ENCODE measurements at regions not wholly inside any gene's neighbourhood (a gene's known extent, or its start where the extent isn't known, plus 50 kb on each side); places are given as distances from the start of the nearest gene placed in this dataset.

DNA sequence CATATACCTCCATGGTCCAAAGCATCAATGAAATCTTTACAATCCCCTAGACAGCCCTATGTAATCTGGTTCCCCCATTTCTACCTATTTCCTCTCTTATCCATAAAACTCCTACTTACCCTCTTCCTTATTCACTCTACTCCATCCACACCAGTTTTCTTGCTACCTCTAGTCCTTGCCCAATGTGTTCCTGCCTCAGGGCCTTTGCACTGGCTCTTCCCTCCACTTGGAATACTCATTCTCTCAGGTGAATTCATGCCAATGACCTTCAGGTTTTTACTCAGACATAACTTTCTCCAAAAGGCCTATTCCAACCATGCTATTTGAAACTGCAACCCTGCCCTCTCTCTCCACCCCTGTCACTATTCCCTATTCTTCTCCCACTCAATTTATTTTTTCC is 138.7 kb upstream of the KRR1 start:
- Histone ChIP-seq H3K27ac (ENCODE audit: low read depth in 1 of 2, low read length in 2 of 2) (no peak overlapping the region), H3K36me3 (ENCODE audit: control insufficient read depth in 4 of 4, insufficient read depth in 3 of 4, low read depth in 1 of 4, low read length in 3 of 4) (no peaks in the 10 kb centered on the region), H3K27me3 (ENCODE audit: control insufficient read depth in 4 of 4, insufficient read depth in 4 of 4, low read length in 3 of 4) (no peaks in the 10 kb centered on the region), H3K9me3 (ENCODE audit: control insufficient read depth in 4 of 4, low read length in 3 of 4) (no peaks in the 10 kb centered on the region), H3K4me3 (ENCODE audit: low read depth in 1 of 3, low read length in 3 of 3) (no peak overlapping the region), H3K9ac (ENCODE audit: low read depth in 1 of 2, low read length in 2 of 2) (no peak overlapping the region), H3K4me1 (ENCODE audit: control insufficient read depth in 4 of 4, insufficient read depth in 4 of 4, low read length in 3 of 4) (peaks cover 5 to 14% (median 11%) of the 10 kb centered on the region in 4 donors)
- DNase-seq (ENCODE audit: low spot score) = no peak
- no peak for TF ChIP-seq TAF1 (conservative IDR thresholded peaks at IDR 0.05)
- no peak for TF ChIP-seq GABPA (IDR thresholded peaks at IDR 0.05 in 1 of 2, conservative IDR thresholded peaks at IDR 0.05 in 1 of 2)
- TF ChIP-seq RXRA (IDR thresholded peaks at IDR 0.05) = no peak
- no peak for TF ChIP-seq FOXA1 (IDR thresholded peaks at IDR 0.05)
- TF ChIP-seq, protein P1, sequence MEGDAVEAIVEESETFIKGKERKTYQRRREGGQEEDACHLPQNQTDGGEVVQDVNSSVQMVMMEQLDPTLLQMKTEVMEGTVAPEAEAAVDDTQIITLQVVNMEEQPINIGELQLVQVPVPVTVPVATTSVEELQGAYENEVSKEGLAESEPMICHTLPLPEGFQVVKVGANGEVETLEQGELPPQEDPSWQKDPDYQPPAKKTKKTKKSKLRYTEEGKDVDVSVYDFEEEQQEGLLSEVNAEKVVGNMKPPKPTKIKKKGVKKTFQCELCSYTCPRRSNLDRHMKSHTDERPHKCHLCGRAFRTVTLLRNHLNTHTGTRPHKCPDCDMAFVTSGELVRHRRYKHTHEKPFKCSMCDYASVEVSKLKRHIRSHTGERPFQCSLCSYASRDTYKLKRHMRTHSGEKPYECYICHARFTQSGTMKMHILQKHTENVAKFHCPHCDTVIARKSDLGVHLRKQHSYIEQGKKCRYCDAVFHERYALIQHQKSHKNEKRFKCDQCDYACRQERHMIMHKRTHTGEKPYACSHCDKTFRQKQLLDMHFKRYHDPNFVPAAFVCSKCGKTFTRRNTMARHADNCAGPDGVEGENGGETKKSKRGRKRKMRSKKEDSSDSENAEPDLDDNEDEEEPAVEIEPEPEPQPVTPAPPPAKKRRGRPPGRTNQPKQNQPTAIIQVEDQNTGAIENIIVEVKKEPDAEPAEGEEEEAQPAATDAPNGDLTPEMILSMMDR (IDR thresholded peaks at IDR 0.05; ENCODE audit: low read depth, low read length, missing input control) = no peak
- TF ChIP-seq YY1 (IDR thresholded peaks at IDR 0.05) = no peak

- peaks cover 5 to 14% (median 11%) of the 10 kb centered on the region in 4 donors for H3K4me1 ChIP-seq (ENCODE audit: control insufficient read depth in 4 of 4, insufficient read depth in 4 of 4, low read length in 3 of 4)
- TF ChIP-seq, protein P1 (IDR thresholded peaks at IDR 0.05; ENCODE audit: low read depth, low read length, missing input control) = no peak
- TF ChIP-seq YY1 (IDR thresholded peaks at IDR 0.05) = no peak
- TF ChIP-seq RXRA (IDR thresholded peaks at IDR 0.05) = no peak
- TF ChIP-seq JUND (IDR thresholded peaks at IDR 0.05) = no peak
- TF ChIP-seq HNF4A (conservative IDR thresholded peaks at IDR 0.05) = no peak
- no peak for TF ChIP-seq ZBTB33 (IDR thresholded peaks at IDR 0.05)
- no peak for TF ChIP-seq RAD21 (IDR thresholded peaks at IDR 0.05)
- no peak for TF ChIP-seq NR2F2 (IDR thresholded peaks at IDR 0.05)
- no peak for TF ChIP-seq EGR1 (IDR thresholded peaks at IDR 0.05; ENCODE audit: low read depth in 2 of 2)
- no peak for TF ChIP-seq TAF1 (conservative IDR thresholded peaks at IDR 0.05)
- TF ChIP-seq, protein P2, sequence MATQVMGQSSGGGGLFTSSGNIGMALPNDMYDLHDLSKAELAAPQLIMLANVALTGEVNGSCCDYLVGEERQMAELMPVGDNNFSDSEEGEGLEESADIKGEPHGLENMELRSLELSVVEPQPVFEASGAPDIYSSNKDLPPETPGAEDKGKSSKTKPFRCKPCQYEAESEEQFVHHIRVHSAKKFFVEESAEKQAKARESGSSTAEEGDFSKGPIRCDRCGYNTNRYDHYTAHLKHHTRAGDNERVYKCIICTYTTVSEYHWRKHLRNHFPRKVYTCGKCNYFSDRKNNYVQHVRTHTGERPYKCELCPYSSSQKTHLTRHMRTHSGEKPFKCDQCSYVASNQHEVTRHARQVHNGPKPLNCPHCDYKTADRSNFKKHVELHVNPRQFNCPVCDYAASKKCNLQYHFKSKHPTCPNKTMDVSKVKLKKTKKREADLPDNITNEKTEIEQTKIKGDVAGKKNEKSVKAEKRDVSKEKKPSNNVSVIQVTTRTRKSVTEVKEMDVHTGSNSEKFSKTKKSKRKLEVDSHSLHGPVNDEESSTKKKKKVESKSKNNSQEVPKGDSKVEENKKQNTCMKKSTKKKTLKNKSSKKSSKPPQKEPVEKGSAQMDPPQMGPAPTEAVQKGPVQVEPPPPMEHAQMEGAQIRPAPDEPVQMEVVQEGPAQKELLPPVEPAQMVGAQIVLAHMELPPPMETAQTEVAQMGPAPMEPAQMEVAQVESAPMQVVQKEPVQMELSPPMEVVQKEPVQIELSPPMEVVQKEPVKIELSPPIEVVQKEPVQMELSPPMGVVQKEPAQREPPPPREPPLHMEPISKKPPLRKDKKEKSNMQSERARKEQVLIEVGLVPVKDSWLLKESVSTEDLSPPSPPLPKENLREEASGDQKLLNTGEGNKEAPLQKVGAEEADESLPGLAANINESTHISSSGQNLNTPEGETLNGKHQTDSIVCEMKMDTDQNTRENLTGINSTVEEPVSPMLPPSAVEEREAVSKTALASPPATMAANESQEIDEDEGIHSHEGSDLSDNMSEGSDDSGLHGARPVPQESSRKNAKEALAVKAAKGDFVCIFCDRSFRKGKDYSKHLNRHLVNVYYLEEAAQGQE (IDR thresholded peaks at IDR 0.05) = no peak
- TF ChIP-seq MAX (IDR thresholded peaks at IDR 0.05) = no peak
- TF ChIP-seq FOXA1 (IDR thresholded peaks at IDR 0.05) = no peak
- no peak for TF ChIP-seq FOXA2 (IDR thresholded peaks at IDR 0.05)
- no peak for TF ChIP-seq SP1 (IDR thresholded peaks at IDR 0.05)
- no peak overlapping the region for H3K27ac ChIP-seq (ENCODE audit: low read depth in 1 of 2, low read length in 2 of 2)
- no peaks in the 10 kb centered on the region for H3K9me3 ChIP-seq (ENCODE audit: control insufficient read depth in 4 of 4, low read length in 3 of 4)
- H3K27me3 ChIP-seq (ENCODE audit: control insufficient read depth in 4 of 4, insufficient read depth in 4 of 4, low read length in 3 of 4) = no peaks in the 10 kb centered on the region
- WGBS = 92% methylated on average over 3 of the region's 3 CpGs
- DNase-seq (ENCODE audit: low spot score) = no peak
- no peaks in the 10 kb centered on the region for H3K36me3 ChIP-seq (ENCODE audit: control insufficient read depth in 4 of 4, insufficient read depth in 3 of 4, low read depth in 1 of 4, low read length in 3 of 4)
- no peak overlapping the region for H3K9ac ChIP-seq (ENCODE audit: low read depth in 1 of 2, low read length in 2 of 2)
- H3K4me3 ChIP-seq (ENCODE audit: low read depth in 1 of 3, low read length in 3 of 3) = no peak overlapping the region
Observed at GRCh38 chr12:75648856-75649255, 137.4 kb upstream of the KRR1 start.

Data from liver (tissue), 8 donors.